NCI-H226 (cell line): ENCODE measurements at regions not wholly inside any gene's neighbourhood (a gene's known extent, or its start where the extent isn't known, plus 50 kb on each side); places are given as distances from the start of the nearest gene placed in this dataset.
A peak's percentile ranks its signal among the peaks of the same experiment; 100 is the strongest.

Source experiments
- DNase-seq: peaks from one replicate; pipeline ENCODE4 v3.0.0-alpha.2; 2015

DNA sequence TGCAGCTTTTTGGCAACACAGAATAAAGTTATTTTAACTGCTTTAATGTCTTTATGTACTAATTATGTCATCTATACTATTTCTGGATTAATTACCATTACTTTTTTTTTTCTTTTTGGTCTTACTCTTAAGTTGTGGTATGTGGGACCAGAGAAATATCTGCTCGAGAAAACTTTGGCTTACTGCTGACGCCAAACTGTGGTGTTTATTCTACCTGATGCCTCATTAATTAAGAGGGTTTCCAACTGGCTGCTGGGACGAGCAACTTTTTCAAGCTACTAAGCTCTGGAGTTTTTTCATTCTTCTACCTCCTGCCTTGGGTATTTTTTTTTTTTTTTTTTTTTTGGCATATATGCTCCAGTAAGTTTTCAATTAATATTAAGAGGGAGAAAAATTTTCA is 1257.5 kb downstream of the FSCB start:
- DNase-seq, result no peak

DNA sequence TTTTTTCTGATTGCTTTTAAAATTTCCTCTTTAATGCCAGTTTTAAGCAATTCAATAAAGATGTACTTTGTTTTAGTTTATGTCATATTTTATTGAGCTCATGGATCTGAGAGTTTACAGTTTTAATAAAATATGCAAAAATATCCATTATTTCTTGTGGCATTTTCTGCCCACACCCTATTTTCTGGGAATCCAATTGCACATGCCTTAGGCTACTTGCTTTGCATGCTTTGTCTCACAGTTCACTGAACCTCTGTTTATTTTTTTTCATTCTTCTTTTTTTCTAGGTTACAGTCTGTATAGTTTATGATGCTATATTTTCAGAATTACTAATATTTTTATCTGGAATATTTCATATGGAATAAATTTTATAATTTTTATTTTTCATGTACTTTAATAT is 1258.0 kb downstream of the FSCB start:
- DNase-seq, result no peak

DNA sequence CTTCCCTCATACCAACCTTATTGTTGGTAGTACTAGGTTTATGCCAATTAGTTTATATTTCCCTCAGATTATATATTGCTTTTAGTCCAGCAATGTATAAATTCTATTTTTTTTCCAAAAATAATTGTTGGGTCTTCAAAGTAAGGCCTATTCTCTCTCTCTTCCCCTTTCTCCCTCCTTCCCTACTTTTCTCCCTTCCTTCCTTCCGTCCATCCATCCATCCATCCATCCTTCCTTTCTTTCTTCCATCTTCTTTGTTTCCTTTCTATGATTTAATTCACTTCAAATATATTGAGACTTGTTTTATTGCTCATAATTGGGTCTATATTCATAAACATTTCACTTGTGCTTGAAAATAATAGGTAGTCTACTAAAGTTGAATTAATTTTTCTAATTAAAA is 1259.2 kb downstream of the FSCB start:
- no peak for DNase-seq

DNA sequence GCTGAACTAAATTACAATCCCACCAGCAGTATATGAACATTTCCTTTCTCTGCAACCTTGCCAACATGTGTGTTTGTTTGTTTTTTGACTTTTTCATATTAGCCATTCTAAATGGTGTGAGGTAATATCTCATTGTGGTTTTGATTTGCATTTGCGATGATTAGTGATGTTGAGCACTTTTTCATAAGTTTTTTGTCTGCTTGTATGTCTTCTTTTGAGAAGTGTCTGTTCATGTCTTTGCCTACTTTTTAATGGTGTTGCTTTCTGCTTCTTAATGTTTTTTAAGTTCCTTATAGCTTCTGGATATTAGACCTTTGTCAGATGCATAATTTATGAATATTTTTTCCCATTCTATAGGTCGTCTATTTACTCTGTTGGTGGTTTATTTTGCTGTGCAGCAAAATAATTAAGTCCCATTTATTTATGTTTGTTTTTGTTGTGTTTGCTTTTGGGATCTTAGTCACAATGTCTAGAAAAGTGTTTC is 1262.9 kb downstream of the FSCB start:
- no peak for DNase-seq

DNA sequence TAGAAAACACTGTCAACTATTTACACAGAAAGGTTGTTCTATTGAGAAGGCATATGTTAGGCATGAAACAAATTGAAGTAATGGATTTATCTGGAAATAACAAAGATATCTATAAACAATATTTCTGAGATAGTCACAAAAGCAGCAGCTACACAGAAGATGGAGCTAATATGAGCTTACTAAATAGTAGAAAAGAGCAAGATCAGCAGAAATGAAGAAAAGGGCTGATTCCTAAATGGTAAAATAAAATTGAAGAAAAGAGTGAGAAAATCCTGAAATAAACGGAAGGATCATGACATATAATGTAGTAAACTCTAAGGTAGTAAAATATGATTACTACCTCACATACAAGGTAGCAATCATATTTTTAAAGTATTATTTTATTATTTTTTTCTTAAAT is 1263.9 kb downstream of the FSCB start:
- no peak for DNase-seq

DNA sequence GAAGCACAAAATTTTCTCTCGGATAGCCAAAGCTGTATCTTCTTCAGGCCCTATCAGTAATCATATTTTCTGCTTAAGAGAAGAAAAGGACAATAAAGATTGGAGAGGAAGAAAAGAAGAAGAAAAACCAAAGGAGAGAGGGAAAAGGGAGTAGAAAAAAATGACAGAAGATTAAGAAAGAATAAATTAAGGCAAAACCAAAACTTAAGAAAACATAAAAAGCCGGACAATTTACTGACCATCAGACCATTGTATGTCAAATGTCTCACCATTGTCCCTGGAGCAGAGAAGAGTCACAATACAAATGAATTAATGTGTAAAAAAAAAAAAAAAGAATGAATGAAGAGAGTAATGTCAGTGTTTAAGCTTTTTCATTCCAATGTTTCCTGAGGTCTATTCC is 1274.8 kb downstream of the FSCB start:
- no peak for DNase-seq

DNA sequence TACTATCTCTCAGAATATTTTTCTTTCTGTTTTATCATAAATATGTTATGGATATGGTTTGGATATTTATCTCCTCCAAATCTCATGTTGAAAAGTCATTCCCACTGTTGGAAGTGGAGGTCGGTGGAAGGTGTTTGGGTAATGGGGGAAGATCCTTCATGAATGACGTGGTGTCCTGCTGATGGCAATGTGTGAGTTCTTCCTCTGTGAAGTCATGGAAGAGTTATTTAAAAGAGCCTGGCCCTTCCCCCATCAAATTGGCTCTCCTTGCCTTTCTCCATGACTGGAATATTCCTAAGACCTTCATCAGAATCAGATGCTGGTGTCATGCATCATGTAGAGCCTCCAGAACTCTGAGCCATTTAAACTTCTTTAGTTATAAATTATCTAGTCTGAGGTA is 1291.6 kb downstream of the FSCB start:
- DNase-seq, result no peak

DNA sequence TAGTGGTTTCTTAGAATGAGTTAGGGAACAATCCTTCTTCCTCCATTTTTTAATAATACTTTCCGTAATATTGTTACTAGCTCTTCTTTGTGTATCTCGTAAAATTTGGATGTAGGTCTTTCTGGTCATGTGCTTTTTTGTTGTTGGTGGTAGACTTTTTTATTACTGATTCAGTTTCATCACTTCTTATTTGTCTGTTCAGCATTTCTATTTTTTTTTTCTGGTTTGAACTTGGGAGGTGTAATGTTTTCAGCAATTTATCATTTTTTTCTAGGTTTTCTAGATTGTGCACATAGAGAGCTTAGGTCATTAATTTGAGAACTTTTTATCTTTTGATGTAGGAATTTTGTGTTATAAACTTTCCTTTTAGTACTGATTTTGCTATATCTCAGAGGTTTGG is 1299.9 kb downstream of the FSCB start:
- DNase-seq, result no peak

DNA sequence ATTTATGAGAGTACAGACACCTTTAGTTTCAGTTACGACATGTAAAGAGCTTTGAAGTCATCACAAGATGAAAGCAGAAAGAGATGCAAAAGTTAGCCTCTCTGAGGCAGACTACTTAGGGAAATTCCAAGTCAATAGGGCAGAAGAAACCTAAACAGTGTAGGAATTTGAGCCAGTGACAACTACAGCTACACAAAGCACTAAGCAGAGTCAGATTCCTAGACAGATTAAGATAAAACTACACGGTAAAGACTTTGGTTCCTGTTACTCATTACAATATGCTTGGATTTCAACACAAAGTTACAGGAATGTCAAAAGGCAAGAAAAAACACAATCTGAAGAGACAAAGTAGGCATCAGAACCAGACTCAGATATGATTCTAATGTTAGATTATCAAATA is 1302.3 kb downstream of the FSCB start:
- DNase-seq, result peak; percentile 3

DNA sequence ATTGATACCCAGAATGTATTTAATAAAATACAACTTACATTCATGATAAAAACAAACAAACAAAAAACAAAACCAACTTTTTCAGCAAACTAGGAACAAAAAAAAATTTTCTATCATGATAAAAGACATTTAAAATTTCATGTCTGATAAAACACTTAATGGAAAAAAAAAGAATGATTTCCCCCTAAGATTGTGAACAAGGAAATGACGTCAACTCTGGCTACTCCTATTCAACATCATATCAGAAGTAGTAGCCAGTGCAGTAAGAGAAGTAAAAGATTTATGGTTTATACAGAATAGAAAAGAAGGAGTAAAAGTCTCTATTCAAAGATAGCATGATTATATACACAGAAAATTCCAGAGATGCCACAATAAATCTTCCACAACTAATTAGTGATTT is 1306.6 kb downstream of the FSCB start:
- no peak for DNase-seq

DNA sequence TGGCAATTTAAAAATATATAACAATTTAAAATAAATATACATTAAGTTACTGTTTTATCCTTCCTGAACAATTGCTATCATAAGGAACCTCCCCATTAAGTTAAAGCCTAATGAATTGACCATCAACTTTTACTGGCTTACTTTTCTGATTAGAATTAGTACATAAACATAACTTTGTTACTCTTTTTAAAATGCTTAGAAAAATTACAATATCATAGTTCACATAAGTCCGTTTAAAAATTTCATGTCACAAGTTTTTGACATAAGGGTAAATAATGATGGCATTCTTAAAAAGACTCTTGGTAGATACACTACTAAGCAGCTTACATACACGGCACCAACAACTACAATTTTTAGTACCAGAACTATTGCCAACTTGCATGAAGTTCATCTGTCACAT is 1308.6 kb downstream of the FSCB start:
- DNase-seq, result no peak

DNA sequence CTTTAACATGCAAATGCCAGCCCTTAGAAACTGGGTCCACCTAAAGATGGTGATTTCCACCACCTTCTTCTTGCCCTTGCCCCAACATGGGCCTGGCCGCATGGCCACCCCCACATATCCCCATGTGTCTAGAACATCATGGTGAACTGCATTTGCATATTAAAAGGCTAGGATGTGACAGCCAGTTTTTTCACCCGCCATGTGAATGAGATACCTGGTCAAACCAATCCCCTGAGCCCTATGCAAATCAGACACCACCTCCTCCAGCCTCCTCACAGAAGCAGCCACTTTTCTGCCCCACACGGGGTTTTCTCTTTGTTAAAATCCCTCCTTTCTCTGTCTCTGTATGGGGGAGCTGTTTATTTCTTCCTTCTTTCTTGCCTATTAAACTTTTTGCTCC is 1322.5 kb downstream of the FSCB start:
- DNase-seq, result no peak

DNA sequence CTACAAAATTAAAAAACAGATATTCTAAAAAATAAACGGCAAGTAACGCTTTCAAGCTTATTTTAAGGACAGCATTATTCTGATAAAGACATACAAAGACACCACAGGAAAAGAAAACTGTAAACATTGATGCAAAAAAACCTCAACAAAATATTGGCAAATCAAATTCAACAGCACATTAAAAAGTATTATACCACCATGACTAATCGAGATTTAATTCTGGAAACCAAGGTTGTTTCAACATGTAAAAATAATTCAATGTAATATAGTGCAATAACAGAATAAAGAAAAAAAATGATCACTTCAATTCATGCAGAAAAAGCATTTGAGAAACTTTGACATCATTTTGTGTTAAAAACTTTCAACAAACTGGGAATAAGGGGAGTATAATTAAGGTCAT is 1323.2 kb downstream of the FSCB start:
- DNase-seq, result no peak

DNA sequence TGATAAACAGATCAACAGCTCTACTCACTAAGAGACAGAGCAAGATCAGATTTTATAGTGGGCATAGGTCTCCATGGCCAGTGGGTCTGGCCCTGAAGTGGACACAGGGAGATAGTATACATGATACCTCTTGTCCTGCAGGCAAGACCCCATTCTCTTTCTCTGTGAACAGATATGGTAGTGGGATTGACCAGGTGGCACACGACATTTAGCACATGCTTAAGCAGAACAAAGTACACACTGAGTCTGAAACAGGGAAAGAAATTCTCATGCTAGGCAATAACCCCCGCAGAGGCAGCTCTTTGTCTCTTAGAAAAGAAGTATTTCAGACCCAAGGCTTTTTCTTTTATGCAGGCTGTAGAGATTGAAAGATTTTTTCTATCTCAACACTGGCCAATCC is 1331.2 kb downstream of the FSCB start:
- no peak for DNase-seq

DNA sequence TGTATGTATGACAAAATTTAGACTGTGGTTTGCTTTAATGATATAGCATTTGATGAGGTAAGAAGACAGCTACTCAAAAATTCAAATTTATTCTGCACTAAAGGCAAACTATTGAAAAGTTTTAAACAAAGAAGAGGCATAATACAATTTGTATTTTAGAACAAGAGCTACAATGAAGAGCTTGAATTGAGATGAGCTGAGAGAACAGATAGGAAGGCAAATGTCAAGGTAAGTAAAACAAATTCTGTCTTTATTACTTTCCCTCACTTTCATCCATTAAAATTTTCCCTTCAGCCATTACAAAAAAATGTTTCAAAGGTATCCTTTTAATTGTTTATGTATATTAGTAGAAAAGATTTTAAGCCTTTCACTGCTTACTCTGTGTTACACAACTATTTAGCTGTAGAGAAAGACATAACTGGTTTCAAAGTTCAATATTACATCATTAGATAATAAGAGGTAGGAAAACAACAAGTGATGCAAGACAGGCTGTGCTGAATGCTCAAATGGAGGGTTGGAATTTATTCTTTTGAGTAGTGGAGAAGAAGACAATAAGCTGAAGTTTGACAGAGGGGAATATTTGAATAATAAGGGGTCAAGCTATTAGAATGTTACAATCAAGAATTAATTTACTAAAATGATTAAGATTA is 1334.1 kb downstream of the FSCB start:
- DNase-seq, result no peak

DNA sequence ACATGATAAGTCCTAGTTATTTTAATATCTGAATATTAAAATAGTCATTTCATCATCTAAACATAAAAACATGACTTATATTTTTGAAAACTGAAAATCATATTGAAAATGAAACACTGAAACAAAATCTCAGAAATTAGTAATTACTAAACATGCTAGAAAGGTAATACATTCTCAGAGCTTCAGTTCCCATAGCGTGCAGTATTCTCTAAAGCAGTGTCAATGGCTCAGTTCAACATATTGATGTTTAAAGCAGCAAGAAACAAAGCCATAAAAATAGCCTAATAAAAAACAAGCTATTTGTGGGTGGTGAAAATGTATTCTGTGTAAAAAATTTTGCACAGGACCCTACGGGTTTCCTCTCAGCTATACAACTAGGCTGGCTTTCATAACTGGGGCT is 1337.4 kb downstream of the FSCB start:
- no peak for DNase-seq

DNA sequence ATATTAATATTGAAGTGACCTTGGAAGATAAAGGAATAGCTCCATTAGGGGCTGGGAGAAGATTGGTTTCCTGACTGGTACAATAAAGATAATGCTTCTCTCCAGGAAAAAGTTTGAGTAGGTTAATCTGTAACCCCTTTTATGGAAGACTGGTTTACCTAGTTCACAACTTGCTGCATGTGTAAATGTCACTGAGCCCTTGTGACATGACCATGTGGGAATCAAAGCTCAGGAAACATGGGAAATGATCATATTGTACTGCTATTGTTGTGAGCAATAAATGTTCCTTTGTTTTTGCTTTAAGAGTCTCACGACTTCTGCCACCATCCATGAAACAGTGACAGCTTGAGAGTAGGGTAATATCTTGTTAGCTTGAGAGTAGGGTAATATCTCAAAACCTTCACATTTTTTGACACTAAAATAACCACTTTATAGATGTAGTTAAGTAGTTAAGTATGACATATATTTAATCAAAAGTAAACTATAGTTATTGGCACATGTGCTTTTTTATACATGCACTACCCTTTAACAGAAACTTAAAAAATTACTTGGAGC is 1338.6 kb downstream of the FSCB start:
- DNase-seq, result no peak

DNA sequence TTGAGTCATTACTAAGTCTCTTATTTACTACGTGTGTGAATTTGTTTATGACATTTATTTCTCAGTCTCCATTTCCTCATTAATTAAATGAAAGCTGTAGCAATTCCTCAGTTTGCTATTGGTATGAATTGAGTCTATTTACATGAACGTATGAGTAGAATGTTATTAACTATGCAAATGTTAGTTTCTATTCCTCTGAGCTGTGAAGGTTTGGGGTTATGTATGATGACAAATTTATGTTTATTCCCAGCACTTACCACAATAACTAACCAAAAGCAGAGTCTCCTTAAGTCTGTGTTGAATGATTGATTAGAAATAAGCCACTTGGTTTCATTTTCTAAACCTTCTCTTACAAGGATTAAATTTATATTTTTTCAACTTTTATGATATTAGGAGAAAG is 1340.9 kb downstream of the FSCB start:
- no peak for DNase-seq

DNA sequence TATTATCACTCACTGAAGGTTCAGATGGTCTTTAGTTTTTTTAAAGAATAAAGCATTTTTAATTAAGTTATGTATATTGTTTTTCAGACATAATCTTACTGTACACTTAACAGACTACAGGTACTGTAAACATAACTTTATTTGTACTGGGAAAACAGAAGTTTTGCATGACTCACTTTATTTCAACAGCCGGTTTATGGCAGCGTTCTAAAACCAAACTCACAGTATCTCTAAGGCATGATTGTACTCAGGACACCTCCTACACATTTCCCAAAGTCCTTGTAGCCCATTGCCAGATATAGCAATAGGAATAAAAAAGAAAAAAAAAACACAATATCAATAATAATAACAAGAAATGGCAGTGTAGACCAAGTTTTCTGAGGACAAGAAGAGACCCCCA is 1341.4 kb downstream of the FSCB start:
- peak; percentile 18 for DNase-seq

DNA sequence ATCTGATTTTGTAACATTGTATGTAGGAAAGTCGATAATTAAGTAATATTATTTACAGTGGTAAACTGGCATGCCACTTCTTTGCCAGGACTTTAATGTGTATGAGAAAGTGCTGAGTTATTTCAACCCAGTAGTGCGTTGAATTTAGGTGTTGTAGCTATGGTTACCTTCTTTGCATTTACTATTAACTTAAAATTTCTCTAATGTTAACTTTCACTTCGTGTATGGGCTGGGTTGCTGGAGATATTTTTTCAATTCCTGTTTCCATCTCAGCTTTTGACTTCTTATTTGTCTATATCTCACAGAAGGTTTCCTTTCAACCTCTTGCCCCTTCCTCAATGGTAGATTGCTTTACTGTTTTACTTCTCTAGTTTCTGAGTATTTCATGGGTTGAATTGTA is 1345.6 kb downstream of the FSCB start:
- no peak for DNase-seq

DNA sequence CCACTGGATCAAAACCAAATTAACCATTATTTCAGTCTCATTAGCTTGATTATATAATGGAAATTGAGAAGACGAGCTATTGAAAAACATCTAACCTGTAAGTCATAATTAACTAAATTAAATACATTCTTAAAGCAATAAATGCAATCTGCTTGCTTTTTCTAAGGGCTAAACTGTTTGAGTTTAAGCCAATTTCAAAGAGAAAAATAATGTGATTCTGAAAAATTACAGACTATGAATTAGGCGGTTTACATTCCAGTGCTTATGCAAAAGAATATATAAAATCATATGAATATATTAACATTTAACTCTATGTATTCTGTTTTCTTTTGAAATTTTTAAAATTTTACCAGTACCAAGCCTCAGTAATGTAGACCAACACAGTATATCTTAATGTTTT is 1349.4 kb downstream of the FSCB start:
- no peak for DNase-seq

DNA sequence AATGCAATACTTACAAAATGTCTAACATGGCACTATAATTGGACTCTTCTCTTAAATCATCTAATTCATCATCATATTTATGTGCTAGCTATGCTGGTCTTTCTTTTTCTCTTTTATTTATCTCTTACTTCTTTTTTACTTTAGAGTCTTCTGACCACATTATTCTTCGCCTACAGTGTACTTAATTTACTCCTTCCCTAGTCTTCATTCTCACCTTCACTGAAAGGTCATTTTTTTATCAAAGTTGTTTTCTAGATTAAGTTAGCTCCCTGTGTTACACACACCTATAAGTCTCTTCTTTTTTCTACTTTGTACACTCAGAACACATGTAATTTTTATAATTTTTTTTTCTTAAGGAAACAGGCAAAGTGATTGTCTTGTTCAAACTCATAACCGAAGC is 1351.2 kb downstream of the FSCB start:
- no peak for DNase-seq

DNA sequence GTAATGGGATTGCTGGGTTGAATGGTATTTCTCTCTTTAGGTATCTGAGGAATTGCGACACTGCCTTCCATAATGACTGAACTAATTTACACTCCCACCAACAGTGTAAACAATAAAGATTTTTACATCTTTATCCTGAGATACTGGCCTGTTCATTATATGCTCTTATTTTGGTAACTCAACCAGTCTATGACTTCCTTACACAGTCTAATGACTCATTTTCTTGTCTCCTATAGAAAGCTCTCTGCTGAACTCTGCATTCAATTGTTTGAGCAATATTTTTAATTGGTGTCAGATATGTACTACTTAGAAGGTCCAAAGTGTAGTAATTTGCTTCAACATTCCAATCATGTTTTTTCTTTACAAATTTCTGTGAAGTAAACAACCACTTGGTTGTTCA is 1351.8 kb downstream of the FSCB start:
- no peak for DNase-seq

DNA sequence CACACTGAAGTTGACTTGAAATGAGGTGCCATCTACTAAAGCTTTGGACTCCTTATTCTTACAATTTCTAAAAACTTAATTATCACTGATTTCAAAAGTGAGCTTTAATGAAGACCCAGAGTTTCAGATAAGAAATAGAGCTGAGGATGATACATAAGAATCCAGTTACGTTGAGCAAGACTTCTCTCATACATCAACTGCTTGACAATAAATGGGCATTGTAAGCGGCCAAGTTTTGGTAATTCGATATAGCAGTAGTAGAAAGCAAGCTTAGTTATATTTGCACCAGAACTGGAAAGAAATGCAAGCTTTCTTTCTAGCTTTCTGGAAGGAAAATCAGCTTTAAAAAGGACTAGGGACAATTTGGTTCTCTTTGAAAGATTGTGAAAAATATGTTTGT is 1359.6 kb downstream of the FSCB start:
- DNase-seq, result no peak

DNA sequence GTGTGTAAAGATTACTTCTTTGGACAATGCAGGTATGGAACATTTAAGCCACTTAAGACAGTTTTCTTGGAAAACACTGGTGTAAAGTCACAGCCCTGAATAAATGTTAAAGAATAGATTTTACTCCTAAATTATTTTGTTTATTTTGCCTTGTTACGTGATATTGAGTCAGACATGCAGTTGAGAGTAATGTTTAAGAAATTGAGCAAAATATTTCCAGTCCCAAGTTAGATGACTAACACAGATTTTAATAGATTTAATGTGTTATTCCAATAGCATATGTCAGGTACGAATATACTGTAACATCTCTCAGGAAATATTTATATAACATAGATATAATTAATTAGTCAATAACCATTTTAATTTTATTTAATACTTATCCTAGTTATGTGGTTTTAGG is 1361.7 kb downstream of the FSCB start:
- DNase-seq, result no peak
